GM12875 (cell line): ENCODE measurements at regions not wholly inside any gene's neighbourhood (a gene's known extent, or its start where the extent isn't known, plus 50 kb on each side); places are given as distances from the start of the nearest gene placed in this dataset.

ENCODE experiments used
- H3K4me3 ChIP-seq: one replicate; pipeline ENCODE4 v1.5.1; 2011; ENCODE audit warnings: low read depth, low read length, control low read depth
- CTCF ChIP-seq: IDR thresholded peaks from 2 replicates; pipeline ENCODE4 v1.5.1; 2011; ENCODE audit warnings: low read depth, mild to moderate bottlenecking, control low read depth, inconsistent platforms, low read length, moderate library complexity, borderline replicate concordance; ENCODE audit not compliant: insufficient read depth

GRCh38 chr2:2861666-2862240 is 515.9 kb downstream of the EIPR1 start:
- no peak overlapping the region for H3K4me3 ChIP-seq
- TF ChIP-seq CTCF: no peak

DNA sequence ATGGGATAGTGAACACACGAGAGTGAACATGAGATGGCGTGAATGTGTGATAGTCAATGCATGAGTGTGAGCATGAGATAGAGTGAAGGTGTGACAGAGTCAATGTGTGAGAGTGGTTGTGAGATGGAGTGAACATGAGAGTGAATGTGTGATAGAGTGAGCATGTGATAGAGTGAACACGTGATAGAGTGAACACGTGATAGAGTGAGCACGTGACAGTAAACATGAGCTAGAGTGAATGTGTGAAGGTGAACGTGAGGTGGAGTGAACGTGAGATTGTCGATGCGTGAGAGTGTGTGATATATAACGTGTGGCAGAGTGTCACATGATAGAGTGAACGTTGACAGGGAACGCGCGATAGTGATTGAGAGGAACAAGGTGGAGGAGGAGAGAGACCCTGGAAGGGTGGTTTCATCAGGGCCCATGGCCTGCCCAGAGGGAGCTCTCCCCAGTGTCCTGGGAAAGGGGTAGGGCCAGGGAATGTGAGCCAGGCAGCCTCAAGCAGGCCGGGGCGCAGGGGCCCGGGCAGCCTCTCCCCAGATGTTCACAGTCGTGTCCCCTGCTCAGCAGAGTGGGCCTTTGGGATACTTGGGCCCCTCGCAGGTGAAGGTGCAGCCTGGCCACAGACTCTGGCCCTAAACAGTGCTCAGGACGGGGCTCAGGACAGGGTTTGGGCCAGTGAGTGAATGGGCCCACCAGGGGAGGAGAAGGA is 516.9 kb downstream of the EIPR1 start:
- TF ChIP-seq CTCF: no peak
- no peak overlapping the region for H3K4me3 ChIP-seq

- TF ChIP-seq CTCF: no peak
- no peak overlapping the region for H3K4me3 ChIP-seq
Observed at GRCh38 chr2:2859732-2860131, 517.9 kb downstream of the EIPR1 start.

GRCh38 chr2:2859164-2859563 is 518.5 kb downstream of the EIPR1 start:
- no peak overlapping the region for H3K4me3 ChIP-seq
- no peak for TF ChIP-seq CTCF

DNA sequence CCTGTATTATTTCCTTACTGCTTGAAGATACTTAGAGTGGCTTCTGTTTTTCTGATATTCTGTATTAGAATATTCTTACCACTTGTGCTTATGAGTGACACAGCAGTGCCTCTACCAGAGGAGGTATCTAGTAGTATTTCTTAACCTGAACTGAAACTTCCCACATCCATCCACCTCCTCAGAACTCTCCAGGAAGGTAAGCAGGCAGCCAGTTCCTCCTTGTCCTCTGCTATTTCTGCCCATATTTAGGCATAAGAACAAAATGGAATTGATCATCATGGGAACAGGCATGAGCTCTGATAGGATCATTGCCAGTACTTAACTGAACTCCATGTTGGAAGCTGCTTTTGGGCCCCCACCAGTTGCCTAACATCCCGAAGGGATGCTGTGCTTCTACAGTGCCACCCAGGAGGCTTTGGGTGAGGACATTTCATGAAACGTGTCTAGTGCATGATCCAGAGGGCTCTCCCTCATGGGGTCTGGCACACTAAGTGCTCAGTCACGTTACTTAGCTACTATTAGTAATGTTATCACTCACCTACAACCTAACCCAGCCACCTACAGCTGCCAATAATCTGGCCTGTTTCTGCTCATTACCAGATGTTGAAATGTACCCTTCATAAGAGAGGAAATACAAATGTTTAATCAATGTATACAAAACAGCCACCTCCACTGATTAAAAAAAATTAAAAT is 520.7 kb downstream of the EIPR1 start:
- no peak for TF ChIP-seq CTCF

DNA sequence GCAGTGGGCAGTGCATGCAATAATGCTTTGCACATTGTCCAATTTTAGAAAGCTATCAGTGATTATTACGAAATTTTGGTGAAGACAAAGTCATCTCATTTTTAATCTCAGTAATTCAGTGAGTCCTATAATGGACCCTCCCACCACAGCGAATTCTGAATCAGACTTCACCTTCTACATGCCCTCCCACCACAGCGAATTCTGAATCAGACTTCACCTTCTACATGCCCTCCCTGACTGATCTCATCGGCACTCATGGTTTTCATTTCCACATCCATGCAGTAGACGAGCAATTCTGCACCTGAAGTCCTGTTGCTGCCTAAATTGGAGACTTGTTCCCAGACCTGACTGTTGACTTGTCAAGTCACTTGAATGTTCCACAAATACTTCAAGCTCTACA is 522.3 kb downstream of the EIPR1 start:
- H3K4me3 ChIP-seq: no peak overlapping the region
- TF ChIP-seq CTCF: no peak

More for the DNA sequence above, 520.7 kb downstream of the EIPR1 start:
- no peak overlapping the region for H3K4me3 ChIP-seq
